Neutrophil (primary cell): ENCODE measurements at regions not wholly inside any gene's neighbourhood (a gene's known extent, or its start where the extent isn't known, plus 50 kb on each side); places are given as distances from the start of the nearest gene placed in this dataset.

Experiments
- H3K27ac ChIP-seq: fragments of 200-600 bp; sonication (generic); 2 replicates; pipeline ENCODE4 v1.5.1; 2016; ENCODE audit warnings: mild to moderate bottlenecking, moderate library complexity
- H3K27me3 ChIP-seq: fragments of 200-600 bp; sonication (generic); 2 replicates; pipeline ENCODE4 v1.6.0; 2016; ENCODE audit warnings: mild to moderate bottlenecking
- H3K36me3 ChIP-seq: fragments of 200-600 bp; sonication (generic); 2 replicates; pipeline ENCODE4 v1.5.1; 2017
- H3K4me1 ChIP-seq, 2 experiments: fragments of 200-600 bp in 1 of 2; sonication (generic) in 1 of 2; 1 replicate in 1 of 2; 2 replicates in 1 of 2; pipeline versions ENCODE4 v1.5.1 to v1.6.1; 2013 to 2016; ENCODE audit warnings: low read depth in 1 of 2, low read length in 1 of 2, mild to moderate bottlenecking in 1 of 2, moderate library complexity in 1 of 2; ENCODE audit not compliant: control insufficient read depth in 1 of 2, insufficient read depth in 1 of 2
- H3K4me3 ChIP-seq, 2 experiments: fragments of 200-600 bp in 1 of 2; sonication (generic) in 1 of 2; 1 replicate in 1 of 2; 2 replicates in 1 of 2; pipeline ENCODE4 v1.5.1; 2013 to 2016; ENCODE audit warnings: low read depth in 1 of 2, low read length in 1 of 2, mild to moderate bottlenecking in 1 of 2, moderate library complexity in 1 of 2
- H3K9me3 ChIP-seq: fragments of 200-600 bp; sonication (generic); 2 replicates; pipeline ENCODE4 v1.5.1; 2016
- CTCF ChIP-seq: fragments of 200-600 bp; sonication (generic); IDR thresholded peaks from 2 replicates; pipeline ENCODE4 v1.5.1; 2016; ENCODE audit warnings: antibody characterized with exemption

- H3K4me3 ChIP-seq = no peak overlapping the region
- H3K27me3 ChIP-seq = no peaks in the 10 kb centered on the region
- TF ChIP-seq CTCF = no peak
- H3K27ac ChIP-seq = no peak overlapping the region
- no peaks in the 10 kb centered on the region for H3K36me3 ChIP-seq
- no peaks in the 10 kb centered on the region for H3K9me3 ChIP-seq
- H3K4me1 ChIP-seq = no peaks in the 10 kb centered on the region
Observed at GRCh38 chr20:6925744-6926278, 158.3 kb downstream of the BMP2 start.

GRCh38 chr20:6940048-6940447, 172.6 kb downstream of the BMP2 start:
- Histone ChIP-seq H3K36me3 (no peaks in the 10 kb centered on the region), H3K4me3 (no peak overlapping the region), H3K4me1 (no peaks in the 10 kb centered on the region), H3K27ac (no peak overlapping the region), H3K27me3 (peaks cover 5% of the 10 kb centered on the region), H3K9me3 (no peaks in the 10 kb centered on the region)
- peak; percentile 54 for TF ChIP-seq CTCF

GRCh38 chr20:6940876-6941275, 173.4 kb downstream of the BMP2 start:
- Histone ChIP-seq H3K27ac (no peak overlapping the region), H3K9me3 (no peaks in the 10 kb centered on the region), H3K4me1 (no peaks in the 10 kb centered on the region), H3K27me3 (peaks cover 5% of the 10 kb centered on the region), H3K4me3 (no peak overlapping the region), H3K36me3 (no peaks in the 10 kb centered on the region)
- TF ChIP-seq CTCF = no peak

GRCh38 chr20:6941571-6941970, 174.1 kb downstream of the BMP2 start:
- Histone ChIP-seq H3K9me3 (no peaks in the 10 kb centered on the region), H3K36me3 (no peaks in the 10 kb centered on the region), H3K27me3 (peaks cover 5% of the 10 kb centered on the region), H3K4me1 (no peaks in the 10 kb centered on the region), H3K27ac (no peak overlapping the region), H3K4me3 (no peak overlapping the region)
- no peak for TF ChIP-seq CTCF

GRCh38 chr20:6942266-6942665, 174.8 kb downstream of the BMP2 start:
- TF ChIP-seq CTCF = no peak
- H3K27ac ChIP-seq = no peak overlapping the region
- H3K4me1 ChIP-seq = no peaks in the 10 kb centered on the region
- H3K27me3 ChIP-seq = peaks cover 5% of the 10 kb centered on the region
- H3K4me3 ChIP-seq = no peak overlapping the region
- H3K9me3 ChIP-seq = no peaks in the 10 kb centered on the region
- no peaks in the 10 kb centered on the region for H3K36me3 ChIP-seq

GRCh38 chr20:6944292-6944691, 176.8 kb downstream of the BMP2 start:
- Histone ChIP-seq H3K27me3 (peaks cover 5% of the 10 kb centered on the region), H3K27ac (no peak overlapping the region), H3K4me3 (no peak overlapping the region), H3K4me1 (no peaks in the 10 kb centered on the region), H3K36me3 (no peaks in the 10 kb centered on the region), H3K9me3 (no peaks in the 10 kb centered on the region)
- TF ChIP-seq CTCF = no peak
